Stomach (tissue), 4 donors: ENCODE measurements at regions not wholly inside any gene's neighbourhood (a gene's known extent, or its start where the extent isn't known, plus 50 kb on each side); places are given as distances from the start of the nearest gene placed in this dataset.

ENCODE experiments used
- EP300 ChIP-seq: sonication (generic); formaldehyde crosslinking; IDR thresholded peaks from one replicate; pipeline ENCODE4 v1.6.1; 2017; ENCODE audit warnings: antibody characterized with exemption
- POLR2A ChIP-seq, 4 donors: fragments of 450-650 bp; IDR thresholded peaks; one replicate each; pipeline ENCODE4 v1.6.1; 2016; ENCODE audit warnings: antibody characterized with exemption in 4 of 4, control low read depth in 2 of 4, mild to moderate bottlenecking in 1 of 4, moderate library complexity in 1 of 4
- POLR2AphosphoS5 ChIP-seq, 3 donors: sonication (generic); formaldehyde crosslinking; IDR thresholded peaks; one replicate each; pipeline ENCODE4 v1.6.1; 2016; ENCODE audit warnings: antibody characterized with exemption in 3 of 3
- TF ChIP-seq, protein P1 (sequence below), 7 experiments: fragments of 450-650 bp in 4 of 7; fragments of 200-600 bp in 3 of 7; sonication (generic) in 3 of 7; IDR thresholded peaks; one replicate each; pipeline ENCODE4 v1.5.1; 2016 to 2019; ENCODE audit warnings: antibody characterized with exemption in 7 of 7, control low read depth in 2 of 7, mild to moderate bottlenecking in 1 of 7

DNA sequence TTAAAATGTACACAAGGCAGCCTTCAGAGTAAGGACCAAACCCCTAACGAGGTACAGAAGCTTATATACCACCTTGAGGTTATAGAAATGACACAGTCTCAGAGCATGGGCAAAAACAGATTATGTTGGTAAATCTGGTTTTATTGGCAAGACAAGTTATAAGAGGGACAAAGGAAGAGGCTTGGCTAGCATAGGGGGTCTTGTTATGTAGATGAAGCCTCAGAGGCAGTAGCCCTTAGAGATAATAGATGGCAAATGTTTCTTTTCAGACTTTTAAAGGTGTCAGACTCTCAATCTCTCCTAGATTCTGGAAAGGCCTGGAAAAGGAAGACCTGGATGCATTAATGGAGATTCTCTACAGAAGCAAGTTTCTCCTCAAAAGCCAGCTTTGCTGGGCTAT is 123.3 kb upstream of the ATXN1 start:
- TF ChIP-seq, protein P1, sequence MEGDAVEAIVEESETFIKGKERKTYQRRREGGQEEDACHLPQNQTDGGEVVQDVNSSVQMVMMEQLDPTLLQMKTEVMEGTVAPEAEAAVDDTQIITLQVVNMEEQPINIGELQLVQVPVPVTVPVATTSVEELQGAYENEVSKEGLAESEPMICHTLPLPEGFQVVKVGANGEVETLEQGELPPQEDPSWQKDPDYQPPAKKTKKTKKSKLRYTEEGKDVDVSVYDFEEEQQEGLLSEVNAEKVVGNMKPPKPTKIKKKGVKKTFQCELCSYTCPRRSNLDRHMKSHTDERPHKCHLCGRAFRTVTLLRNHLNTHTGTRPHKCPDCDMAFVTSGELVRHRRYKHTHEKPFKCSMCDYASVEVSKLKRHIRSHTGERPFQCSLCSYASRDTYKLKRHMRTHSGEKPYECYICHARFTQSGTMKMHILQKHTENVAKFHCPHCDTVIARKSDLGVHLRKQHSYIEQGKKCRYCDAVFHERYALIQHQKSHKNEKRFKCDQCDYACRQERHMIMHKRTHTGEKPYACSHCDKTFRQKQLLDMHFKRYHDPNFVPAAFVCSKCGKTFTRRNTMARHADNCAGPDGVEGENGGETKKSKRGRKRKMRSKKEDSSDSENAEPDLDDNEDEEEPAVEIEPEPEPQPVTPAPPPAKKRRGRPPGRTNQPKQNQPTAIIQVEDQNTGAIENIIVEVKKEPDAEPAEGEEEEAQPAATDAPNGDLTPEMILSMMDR (IDR thresholded peaks at IDR 0.05), result no peak
- TF ChIP-seq POLR2A (IDR thresholded peaks at IDR 0.05) (no peak), EP300 (no peak), POLR2AphosphoS5 (IDR thresholded peaks at IDR 0.05) (no peak)
